ENCODE measurements at regions not wholly inside any gene's neighbourhood (a gene's known extent, or its start where the extent isn't known, plus 50 kb on each side); places are given as distances from the start of the nearest gene placed in this dataset. TPM values are rescaled to one million over a fixed set of nuclear protein-coding genes. Genes with fewer than 3 reads are reported as not detected.

DNA sequence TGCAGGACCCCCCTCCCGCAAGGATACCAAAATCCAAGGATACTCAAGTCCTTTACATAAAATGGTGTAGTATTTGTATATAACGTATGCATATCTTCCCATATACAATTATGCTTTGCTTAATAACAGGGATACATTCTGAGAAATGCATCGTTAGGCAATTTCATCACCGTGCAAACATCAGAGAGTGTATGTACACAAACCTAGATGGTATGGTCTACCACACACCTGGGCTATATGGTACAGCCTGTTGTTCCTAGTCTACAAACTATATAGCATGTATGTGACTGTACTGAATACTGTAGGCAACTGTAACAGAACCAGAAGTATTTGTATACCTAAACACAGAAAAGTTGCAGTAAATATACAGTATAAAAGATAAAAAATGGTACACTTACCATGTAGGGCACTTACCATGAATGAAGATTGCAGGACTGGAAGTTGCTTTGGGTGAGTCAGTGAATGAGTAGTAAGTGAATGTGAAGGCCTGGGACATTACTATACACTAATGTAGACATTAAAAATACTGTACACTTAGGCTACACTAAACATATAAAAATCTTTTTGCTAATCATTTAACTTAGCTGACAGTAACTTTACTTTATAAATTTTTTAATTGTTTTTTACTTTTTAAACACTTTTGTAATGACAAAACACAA lies 141.1 kb downstream of the SLC41A2 start:
- Histone ChIP-seq H3K27ac (no peak overlapping the region), H3K4me3 (no peak overlapping the region), H3K4me2 (no peak overlapping the region), H3K4me1 (ENCODE audit: insufficient read depth) (no peaks in the 10 kb centered on the region), H3K36me3 (replicated peaks; ENCODE audit: insufficient read depth, low read depth) (no peaks in the 10 kb centered on the region), H3K27me3 (no peaks in the 10 kb centered on the region), H3K9me3 (ENCODE audit: low read depth) (no peaks in the 10 kb centered on the region), H4K20me1 (ENCODE audit: insufficient read depth, poor library complexity, severe bottlenecking) (no peaks in the 10 kb centered on the region), H3K9me2 (replicated peaks; ENCODE audit: insufficient read depth) (no peaks in the 10 kb centered on the region), H2AFZ (no peak overlapping the region), H3K79me2 (no peaks in the 10 kb centered on the region)
- TF ChIP-seq, protein P1, sequence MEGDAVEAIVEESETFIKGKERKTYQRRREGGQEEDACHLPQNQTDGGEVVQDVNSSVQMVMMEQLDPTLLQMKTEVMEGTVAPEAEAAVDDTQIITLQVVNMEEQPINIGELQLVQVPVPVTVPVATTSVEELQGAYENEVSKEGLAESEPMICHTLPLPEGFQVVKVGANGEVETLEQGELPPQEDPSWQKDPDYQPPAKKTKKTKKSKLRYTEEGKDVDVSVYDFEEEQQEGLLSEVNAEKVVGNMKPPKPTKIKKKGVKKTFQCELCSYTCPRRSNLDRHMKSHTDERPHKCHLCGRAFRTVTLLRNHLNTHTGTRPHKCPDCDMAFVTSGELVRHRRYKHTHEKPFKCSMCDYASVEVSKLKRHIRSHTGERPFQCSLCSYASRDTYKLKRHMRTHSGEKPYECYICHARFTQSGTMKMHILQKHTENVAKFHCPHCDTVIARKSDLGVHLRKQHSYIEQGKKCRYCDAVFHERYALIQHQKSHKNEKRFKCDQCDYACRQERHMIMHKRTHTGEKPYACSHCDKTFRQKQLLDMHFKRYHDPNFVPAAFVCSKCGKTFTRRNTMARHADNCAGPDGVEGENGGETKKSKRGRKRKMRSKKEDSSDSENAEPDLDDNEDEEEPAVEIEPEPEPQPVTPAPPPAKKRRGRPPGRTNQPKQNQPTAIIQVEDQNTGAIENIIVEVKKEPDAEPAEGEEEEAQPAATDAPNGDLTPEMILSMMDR (IDR thresholded peaks at IDR 0.05; ENCODE audit: poor library complexity) = no peak
- TF ChIP-seq EZH2phosphoT487 (IDR thresholded peaks at IDR 0.05; ENCODE audit: low read depth, severe bottlenecking, unreplicated experiment) (no peak), EZH2 (IDR thresholded peaks at IDR 0.05; ENCODE audit: borderline replicate concordance) (no peak)
- DNase-seq (ENCODE audit: low spot score) = no peak
- WGBS (ENCODE audit: low lambda C conversion rate, missing lambda C conversion rate) = 91% methylated on average over 4 of the region's 4 CpGs

GRCh38 chr12:104815935-104816334 lies 142.2 kb downstream of the SLC41A2 start:
- TF ChIP-seq EZH2phosphoT487 (IDR thresholded peaks at IDR 0.05; ENCODE audit: low read depth, severe bottlenecking, unreplicated experiment) (no peak), EZH2 (IDR thresholded peaks at IDR 0.05; ENCODE audit: borderline replicate concordance) (no peak)
- TF ChIP-seq, protein P1 (IDR thresholded peaks at IDR 0.05; ENCODE audit: poor library complexity) = no peak
- H3K4me2 ChIP-seq = no peak overlapping the region
- no peaks in the 10 kb centered on the region for H3K4me1 ChIP-seq (ENCODE audit: insufficient read depth)
- no peaks in the 10 kb centered on the region for H4K20me1 ChIP-seq (ENCODE audit: insufficient read depth, poor library complexity, severe bottlenecking)
- H3K4me3 ChIP-seq = no peak overlapping the region
- H3K79me2 ChIP-seq = no peaks in the 10 kb centered on the region
- no peaks in the 10 kb centered on the region for H3K9me3 ChIP-seq (ENCODE audit: low read depth)
- no peak for DNase-seq (ENCODE audit: low spot score)
- no peak overlapping the region for H2AFZ ChIP-seq
- no peaks in the 10 kb centered on the region for H3K9me2 ChIP-seq (replicated peaks; ENCODE audit: insufficient read depth)
- no peaks in the 10 kb centered on the region for H3K27me3 ChIP-seq
- H3K36me3 ChIP-seq (replicated peaks; ENCODE audit: insufficient read depth, low read depth) = no peaks in the 10 kb centered on the region
- 92% methylated on average over 5 of the region's 5 CpGs for WGBS (ENCODE audit: low lambda C conversion rate, missing lambda C conversion rate)
- H3K27ac ChIP-seq = no peak overlapping the region

DNA sequence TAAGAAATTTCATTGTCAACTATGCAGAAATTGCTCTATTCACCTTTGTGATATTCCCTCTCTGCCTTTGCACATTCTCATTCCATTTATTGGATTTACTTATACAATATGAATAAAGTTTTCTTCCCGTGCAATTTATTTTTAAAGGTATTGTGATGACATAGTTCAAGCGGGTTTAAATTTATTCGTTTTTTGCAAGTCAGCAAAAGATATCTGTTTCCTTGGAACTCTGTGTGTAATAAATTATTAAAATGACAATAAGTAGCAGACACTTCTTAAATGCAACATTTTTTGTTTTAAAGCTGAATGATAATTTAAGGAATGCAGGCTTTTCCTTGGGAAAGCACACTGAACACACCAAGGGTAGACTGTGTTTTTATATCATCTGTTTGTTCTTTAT lies 143.1 kb downstream of the SLC41A2 start:
- DNase-seq (ENCODE audit: low spot score) = no peak
- no peaks in the 10 kb centered on the region for H4K20me1 ChIP-seq (ENCODE audit: insufficient read depth, poor library complexity, severe bottlenecking)
- H3K79me2 ChIP-seq = no peaks in the 10 kb centered on the region
- H3K27me3 ChIP-seq = no peaks in the 10 kb centered on the region
- no peaks in the 10 kb centered on the region for H3K9me2 ChIP-seq (replicated peaks; ENCODE audit: insufficient read depth)
- no peaks in the 10 kb centered on the region for H3K36me3 ChIP-seq (replicated peaks; ENCODE audit: insufficient read depth, low read depth)
- H3K4me3 ChIP-seq = no peak overlapping the region
- TF ChIP-seq EZH2phosphoT487 (IDR thresholded peaks at IDR 0.05; ENCODE audit: low read depth, severe bottlenecking, unreplicated experiment) = no peak
- TF ChIP-seq EZH2 (IDR thresholded peaks at IDR 0.05; ENCODE audit: borderline replicate concordance) = no peak
- TF ChIP-seq, protein P1 (IDR thresholded peaks at IDR 0.05; ENCODE audit: poor library complexity) = no peak
- no peak overlapping the region for H3K4me2 ChIP-seq
- no peaks in the 10 kb centered on the region for H3K9me3 ChIP-seq (ENCODE audit: low read depth)
- WGBS (ENCODE audit: low lambda C conversion rate, missing lambda C conversion rate) = 86% methylated on average over 3 of the region's 3 CpGs
- H3K27ac ChIP-seq = no peak overlapping the region
- no peaks in the 10 kb centered on the region for H3K4me1 ChIP-seq (ENCODE audit: insufficient read depth)
- H2AFZ ChIP-seq = no peak overlapping the region

Small RNA genes in the stretch of these regions (small RNA-seq; reads per million reads assigned to genes)
- not detected for gene RF00019
